ENCODE measurements at regions not wholly inside any gene's neighbourhood (a gene's known extent, or its start where the extent isn't known, plus 50 kb on each side); places are given as distances from the start of the nearest gene placed in this dataset.

GRCh38 chr9:119991797-119992196, 588.2 kb downstream of the CDK5RAP2 start:
- H3K27ac ChIP-seq = no peak overlapping the region
- H3K9me3 ChIP-seq = no peaks in the 10 kb centered on the region
- DNase-seq = no peak
- TF ChIP-seq CTCF (IDR thresholded peaks at IDR 0.05) = no peak
- ATAC-seq = no peak
- H3K36me3 ChIP-seq (ENCODE audit: insufficient read depth in 1 of 2, low read depth in 1 of 2) = no peaks in the 10 kb centered on the region
- no peaks in the 10 kb centered on the region for H3K4me1 ChIP-seq
- H3K4me3 ChIP-seq = no peak overlapping the region
- WGBS, 3 donors = 71 to 77% (median 77%) methylated on average over 4 of the region's 4 CpGs
- peaks cover 0 to 2% (median 0%) of the 10 kb centered on the region in 3 donors for H3K27me3 ChIP-seq (ENCODE audit: insufficient read depth in 3 of 3, low read length in 2 of 3)
- intact Hi-C loops (cut with DNase I) = no loop called here

DNA sequence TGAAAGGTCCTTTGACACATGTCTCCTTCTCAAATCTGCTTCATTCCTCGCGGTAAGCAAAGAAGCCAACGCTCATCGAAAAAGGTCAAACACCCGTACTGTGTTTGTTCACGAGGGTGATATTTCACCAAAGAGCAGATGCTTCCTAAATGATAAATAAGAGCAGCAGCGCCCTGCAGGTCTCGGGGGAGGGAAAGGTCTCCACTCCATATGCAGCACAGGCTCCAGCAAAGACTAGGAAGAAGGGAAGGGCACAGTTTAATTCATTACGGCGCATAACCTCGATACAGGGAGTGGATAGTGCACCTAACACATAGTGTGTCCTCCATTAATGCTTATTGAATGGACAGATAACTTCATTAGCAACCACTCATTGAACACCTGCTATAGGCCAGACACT, 593.3 kb downstream of the CDK5RAP2 start:
- Histone ChIP-seq H3K9me3 (no peaks in the 10 kb centered on the region), H3K27ac (no peak overlapping the region), H3K4me1 (no peaks in the 10 kb centered on the region), H3K4me3 (no peak overlapping the region), H3K27me3 (ENCODE audit: insufficient read depth in 3 of 3, low read length in 2 of 3) (no peaks in the 10 kb centered on the region), H3K36me3 (ENCODE audit: insufficient read depth in 1 of 2, low read depth in 1 of 2) (no peaks in the 10 kb centered on the region)
- 71 to 85% (median 75%) methylated on average over 11 of the region's 11 CpGs for WGBS, 3 donors
- no peak for TF ChIP-seq CTCF (IDR thresholded peaks at IDR 0.05)
- ATAC-seq (no peak), DNase-seq (no peak)
- intact Hi-C loops (cut with DNase I) = no loop called here

- Histone ChIP-seq H3K9me3 (no peaks in the 10 kb centered on the region), H3K27ac (no peak overlapping the region), H3K4me3 (no peak overlapping the region), H3K27me3 (ENCODE audit: insufficient read depth in 3 of 3, low read length in 2 of 3) (no peaks in the 10 kb centered on the region), H3K4me1 (no peaks in the 10 kb centered on the region), H3K36me3 (ENCODE audit: insufficient read depth in 1 of 2, low read depth in 1 of 2) (no peaks in the 10 kb centered on the region)
- intact Hi-C loops (cut with DNase I) = no loop called here
- ATAC-seq (no peak), DNase-seq (no peak)
- TF ChIP-seq CTCF (IDR thresholded peaks at IDR 0.05) = no peak
- WGBS, 3 donors = 38 to 41% (median 40%) methylated on average over 4 of the region's 4 CpGs
Measured at GRCh38 chr9:119986205-119986604, 593.8 kb downstream of the CDK5RAP2 start.

- H3K27me3 ChIP-seq (ENCODE audit: insufficient read depth in 3 of 3, low read length in 2 of 3) = no peaks in the 10 kb centered on the region
- no peaks in the 10 kb centered on the region for H3K9me3 ChIP-seq
- DNase-seq (no peak), ATAC-seq (no peak)
- intact Hi-C loops (cut with DNase I) = loop anchor here in 1 of 2 donors (5.0 to 10.0 kb wide), 2 partner anchors 419 to 503 kb away; no protein-coding TSS in a partner anchor
- no peak for TF ChIP-seq CTCF (IDR thresholded peaks at IDR 0.05)
- 35 to 66% (median 39%) methylated on average over 2 of the region's 2 CpGs for WGBS, 3 donors
- H3K4me1 ChIP-seq = no peaks in the 10 kb centered on the region
- H3K27ac ChIP-seq = no peak overlapping the region
- H3K4me3 ChIP-seq = no peak overlapping the region
- no peaks in the 10 kb centered on the region for H3K36me3 ChIP-seq (ENCODE audit: insufficient read depth in 1 of 2, low read depth in 1 of 2)
Measured at GRCh38 chr9:119974026-119974425, 604.8 kb upstream of the BRINP1 start.

Data from psoas muscle (tissue), 7 donors.